ENCODE measurements at regions not wholly inside any gene's neighbourhood (a gene's known extent, or its start where the extent isn't known, plus 50 kb on each side); places are given as distances from the start of the nearest gene placed in this dataset.

- DNase-seq (ENCODE audit: low read depth, low spot score), result no peak
Measured at GRCh38 chr13:104256701-104257100, 1190.5 kb upstream of the SLC10A2 start.

- DNase-seq (ENCODE audit: low read depth, low spot score), result no peak
Measured at GRCh38 chr13:104253063-104253680, 1187.0 kb upstream of the SLC10A2 start.

GRCh38 chr13:104251931-104252330 lies 1185.7 kb upstream of the SLC10A2 start:
- no peak for DNase-seq (ENCODE audit: low read depth, low spot score)

- no peak for DNase-seq (ENCODE audit: low read depth, low spot score)
Measured at GRCh38 chr13:104246955-104247354, 1180.7 kb upstream of the SLC10A2 start.

- DNase-seq (ENCODE audit: low read depth, low spot score), result no peak
Measured at GRCh38 chr13:104206450-104207044, 1140.3 kb upstream of the SLC10A2 start.

- DNase-seq (ENCODE audit: low read depth, low spot score), result no peak
Measured at GRCh38 chr13:104204177-104204576, 1138.0 kb upstream of the SLC10A2 start.

- DNase-seq (ENCODE audit: low read depth, low spot score), result no peak
Measured at GRCh38 chr13:104198801-104199200, 1132.6 kb upstream of the SLC10A2 start.

- DNase-seq (ENCODE audit: low read depth, low spot score), result no peak
Measured at GRCh38 chr13:104196611-104197010, 1130.4 kb upstream of the SLC10A2 start.

- DNase-seq (ENCODE audit: low read depth, low spot score), result peak; percentile 23
Measured at GRCh38 chr13:104181526-104182231, 1115.5 kb upstream of the SLC10A2 start.

GRCh38 chr13:104170980-104171555 lies 1104.9 kb upstream of the SLC10A2 start:
- no peak for DNase-seq (ENCODE audit: low read depth, low spot score)

- DNase-seq (ENCODE audit: low read depth, low spot score), result no peak
Measured at GRCh38 chr13:104163866-104164630, 1097.8 kb upstream of the SLC10A2 start.

- no peak for DNase-seq (ENCODE audit: low read depth, low spot score)
Measured at GRCh38 chr13:104160536-104160935, 1094.3 kb upstream of the SLC10A2 start.

GRCh38 chr13:104143760-104144416 lies 1077.7 kb upstream of the SLC10A2 start:
- peak; percentile 16 for DNase-seq (ENCODE audit: low read depth, low spot score)

- DNase-seq (ENCODE audit: low read depth, low spot score), result no peak
Measured at GRCh38 chr13:104140552-104140951, 1074.3 kb upstream of the SLC10A2 start.

GRCh38 chr13:104137416-104137815 lies 1071.2 kb upstream of the SLC10A2 start:
- no peak for DNase-seq (ENCODE audit: low read depth, low spot score)

- no peak for DNase-seq (ENCODE audit: low read depth, low spot score)
Measured at GRCh38 chr13:104132849-104133248, 1066.6 kb upstream of the SLC10A2 start.

- DNase-seq (ENCODE audit: low read depth, low spot score), result no peak
Measured at GRCh38 chr13:104114101-104114500, 1047.9 kb upstream of the SLC10A2 start.

GRCh38 chr13:104111031-104111430 lies 1044.8 kb upstream of the SLC10A2 start:
- DNase-seq (ENCODE audit: low read depth, low spot score), result no peak

- DNase-seq (ENCODE audit: low read depth, low spot score), result no peak
Measured at GRCh38 chr13:104106705-104107393, 1040.6 kb upstream of the SLC10A2 start.

- no peak for DNase-seq (ENCODE audit: low read depth, low spot score)
Measured at GRCh38 chr13:104105418-104106355, 1039.5 kb upstream of the SLC10A2 start.

All from ELF-1 (cell line).